Immature natural killer cell (primary cell): ENCODE measurements at regions not wholly inside any gene's neighbourhood (a gene's known extent, or its start where the extent isn't known, plus 50 kb on each side); places are given as distances from the start of the nearest gene placed in this dataset.
"Not testable (repeated sequence)": the region's sequence is repeated elsewhere in the genome, so short reads cannot be mapped to it uniquely, and the experiment has no call there.

Experiments used
- DNase-seq, 3 donors: peaks; one replicate each; pipeline ENCODE4 v3.0.0; 2022; ENCODE audit warnings: mixed read lengths in 1 of 3
- H3K27ac Mint-ChIP-seq, 6 donors: one replicate each; pipeline ENCODE4 v1.8.0; 2020; ENCODE audit warnings: mixed read lengths in 6 of 6, mild to moderate bottlenecking in 5 of 6, inconsistent platforms in 4 of 6, moderate library complexity in 3 of 6
- H3K27me3 Mint-ChIP-seq, 3 donors: one replicate each; pipeline ENCODE4 v1.8.0; 2020 to 2021; ENCODE audit warnings: low read depth in 3 of 3, mild to moderate bottlenecking in 3 of 3, mixed read lengths in 3 of 3, moderate library complexity in 3 of 3, inconsistent platforms in 1 of 3
- H3K36me3 Mint-ChIP-seq, 3 donors: one replicate each; pipeline ENCODE4 v1.8.0; 2020; ENCODE audit warnings: mixed read lengths in 3 of 3, inconsistent platforms in 2 of 3, mild to moderate bottlenecking in 2 of 3
- H3K4me1 Mint-ChIP-seq, 2 donors: one replicate each; pipeline ENCODE4 v1.8.0; 2020; ENCODE audit warnings: inconsistent platforms in 2 of 2, mild to moderate bottlenecking in 2 of 2, mixed read lengths in 2 of 2, moderate library complexity in 1 of 2
- H3K4me3 Mint-ChIP-seq, 5 donors: one replicate each; pipeline ENCODE4 v1.8.0; 2020; ENCODE audit warnings: mild to moderate bottlenecking in 5 of 5, mixed read lengths in 5 of 5, inconsistent platforms in 3 of 5, moderate library complexity in 3 of 5
- H3K9me3 Mint-ChIP-seq, 6 donors: one replicate each; pipeline ENCODE4 v1.8.0; 2020; ENCODE audit warnings: mild to moderate bottlenecking in 6 of 6, mixed read lengths in 6 of 6, inconsistent platforms in 4 of 6, moderate library complexity in 3 of 6

DNA sequence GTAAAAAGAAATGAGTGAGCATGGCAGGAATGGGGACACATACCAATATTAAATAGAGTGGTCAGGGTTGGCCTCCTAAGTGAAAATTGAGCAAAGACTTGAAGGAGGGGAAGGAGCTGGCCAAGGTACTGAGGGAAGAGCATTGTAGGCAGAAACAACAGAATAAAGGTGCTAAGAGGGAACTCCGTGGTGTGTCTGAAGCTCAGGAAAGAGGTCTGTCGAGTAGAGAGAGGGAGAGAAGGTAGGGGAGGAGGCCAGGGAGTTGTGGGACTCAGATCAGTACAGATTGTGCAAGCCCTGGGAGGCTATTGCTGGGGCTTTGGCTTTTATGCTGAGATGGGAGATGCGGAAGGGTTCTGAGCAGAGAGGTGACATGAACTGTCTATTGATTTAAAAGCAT, 664.7 kb downstream of the SPATA31A6 start:
- H3K27ac Mint-ChIP-seq, H3K4me1 Mint-ChIP-seq, H3K9me3 Mint-ChIP-seq, H3K27me3 Mint-ChIP-seq, H3K36me3 Mint-ChIP-seq, DNase-seq, H3K4me3 Mint-ChIP-seq: not testable (repeated sequence)

DNA sequence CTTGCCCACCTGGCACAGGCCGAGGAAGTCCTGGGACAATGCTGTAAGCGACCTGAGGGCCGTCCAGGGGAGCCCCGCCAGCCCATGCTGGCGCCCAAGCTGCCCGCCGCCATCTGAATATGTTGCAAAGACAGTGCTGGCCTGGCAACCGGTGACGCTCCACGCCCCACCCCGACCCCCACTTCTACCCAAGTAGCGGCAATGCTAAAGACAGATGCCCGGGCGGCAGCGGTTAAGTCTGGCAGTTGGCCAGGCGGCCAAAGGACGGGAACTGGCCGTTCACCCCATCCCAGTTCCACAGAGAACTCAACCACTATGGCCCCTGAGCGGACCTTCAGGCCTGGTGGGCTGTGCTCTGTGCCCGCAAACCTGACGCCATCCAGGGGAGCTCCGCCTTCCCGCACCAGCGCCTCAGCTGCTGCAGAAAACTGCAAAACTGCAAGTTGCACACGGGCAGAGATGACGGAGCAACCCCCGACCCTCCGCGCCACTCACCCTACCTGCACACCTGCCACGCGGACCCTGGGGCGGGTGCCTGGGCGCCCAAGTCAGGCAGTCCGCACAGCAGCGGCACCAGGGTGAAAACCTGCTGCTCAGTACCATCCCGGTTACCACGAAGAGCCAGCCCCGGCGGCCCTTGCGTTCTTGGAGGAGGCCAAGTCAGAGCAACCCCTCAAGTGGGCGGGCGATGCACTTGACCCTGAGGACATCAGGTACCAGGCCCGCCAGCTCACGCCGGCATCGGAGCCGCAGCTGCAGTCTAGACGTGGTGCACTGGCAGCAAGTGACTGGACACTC, 667.6 kb downstream of the SPATA31A6 start:
- H3K27ac Mint-ChIP-seq, H3K36me3 Mint-ChIP-seq, DNase-seq, H3K4me3 Mint-ChIP-seq, H3K9me3 Mint-ChIP-seq, H3K4me1 Mint-ChIP-seq, H3K27me3 Mint-ChIP-seq: not testable (repeated sequence)

DNA sequence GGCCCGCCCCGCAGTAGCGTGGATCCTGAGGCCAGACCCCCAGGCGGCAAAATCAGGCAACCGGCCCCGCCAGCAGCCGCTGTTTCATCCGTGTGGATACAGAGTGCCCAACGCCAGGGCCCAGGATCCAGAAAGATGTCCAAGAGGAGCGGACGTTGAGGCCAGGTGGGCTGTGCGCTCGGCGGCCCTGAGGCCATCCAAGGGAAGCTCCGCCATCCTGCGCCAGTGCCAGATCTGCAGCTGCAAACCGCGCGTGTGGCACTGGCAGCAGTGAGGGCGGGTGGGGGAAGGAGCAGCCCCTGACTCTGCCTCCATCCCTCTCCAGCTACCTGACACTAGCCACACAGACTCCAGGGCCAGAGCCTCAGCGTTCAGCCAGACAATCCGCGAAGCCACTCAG, 668.2 kb downstream of the SPATA31A6 start:
- H3K36me3 Mint-ChIP-seq, H3K4me3 Mint-ChIP-seq, H3K27ac Mint-ChIP-seq, H3K4me1 Mint-ChIP-seq, H3K27me3 Mint-ChIP-seq, DNase-seq, H3K9me3 Mint-ChIP-seq: not testable (repeated sequence)

DNA sequence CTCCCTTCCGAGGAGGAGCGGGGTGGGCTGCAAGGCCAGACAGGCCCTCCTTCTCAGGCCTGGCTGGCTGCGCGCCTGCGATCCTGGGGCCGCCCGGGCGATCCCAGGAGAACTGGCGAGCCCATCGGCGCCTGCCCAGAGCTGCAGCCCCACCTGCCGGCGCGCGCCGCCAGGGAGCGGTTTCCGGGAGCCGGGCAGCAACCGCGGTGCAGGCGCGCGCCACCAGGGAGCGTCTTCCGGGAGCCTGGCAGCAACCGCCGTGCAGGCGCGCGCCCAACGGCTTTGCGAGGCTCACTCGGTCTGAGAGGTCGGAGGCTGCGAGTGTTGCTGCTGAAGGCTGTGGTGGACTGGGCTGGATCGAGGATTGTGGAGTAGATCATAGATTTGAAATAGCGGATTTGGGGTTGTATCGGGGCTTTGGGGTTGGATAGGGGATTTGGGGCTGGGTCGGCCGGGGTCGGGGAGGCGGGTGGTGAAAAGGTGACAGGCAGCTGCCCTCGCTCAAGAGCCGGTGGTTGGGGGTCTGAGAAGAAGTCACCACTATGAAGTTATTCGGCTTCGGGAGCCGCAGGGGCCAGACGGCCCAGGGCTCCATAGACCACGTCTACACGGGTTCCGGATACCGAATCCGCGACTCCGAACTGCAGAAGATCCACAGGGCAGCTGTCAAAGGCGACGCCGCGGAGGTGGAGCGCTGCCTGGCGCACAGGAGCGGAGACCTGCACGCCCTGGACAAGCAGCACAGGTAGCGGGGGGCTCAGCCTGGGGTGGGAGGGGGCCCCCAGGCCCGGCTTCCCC, 668.9 kb downstream of the SPATA31A6 start:
- not testable (repeated sequence) for H3K4me1 Mint-ChIP-seq, H3K36me3 Mint-ChIP-seq, H3K27me3 Mint-ChIP-seq, H3K9me3 Mint-ChIP-seq, H3K27ac Mint-ChIP-seq, DNase-seq
- peak overlapping the region in 1 of 5 donors; percentile 59 for H3K4me3 Mint-ChIP-seq

DNA sequence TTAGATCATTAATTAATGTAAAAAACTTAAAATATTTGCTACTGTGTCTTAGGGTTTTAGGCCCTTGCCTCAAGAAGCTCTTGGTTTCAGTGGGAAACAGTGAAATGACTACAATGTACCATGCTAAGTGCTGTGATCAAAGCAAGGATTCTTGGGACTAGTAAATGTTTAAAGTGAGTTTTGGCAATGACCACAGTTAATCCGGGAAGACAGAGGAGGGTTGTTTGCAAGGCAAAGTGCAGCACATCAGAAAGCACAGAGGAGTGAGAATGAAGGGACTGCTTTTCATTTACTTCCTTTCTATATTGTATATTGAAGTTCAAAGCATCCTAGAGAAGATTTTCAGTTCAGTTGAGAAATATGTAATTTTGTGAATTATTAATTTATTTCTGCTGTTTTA, 676.7 kb downstream of the SPATA31A6 start:
- H3K4me1 Mint-ChIP-seq, H3K27ac Mint-ChIP-seq, H3K4me3 Mint-ChIP-seq, H3K27me3 Mint-ChIP-seq, DNase-seq, H3K36me3 Mint-ChIP-seq, H3K9me3 Mint-ChIP-seq: not testable (repeated sequence)

DNA sequence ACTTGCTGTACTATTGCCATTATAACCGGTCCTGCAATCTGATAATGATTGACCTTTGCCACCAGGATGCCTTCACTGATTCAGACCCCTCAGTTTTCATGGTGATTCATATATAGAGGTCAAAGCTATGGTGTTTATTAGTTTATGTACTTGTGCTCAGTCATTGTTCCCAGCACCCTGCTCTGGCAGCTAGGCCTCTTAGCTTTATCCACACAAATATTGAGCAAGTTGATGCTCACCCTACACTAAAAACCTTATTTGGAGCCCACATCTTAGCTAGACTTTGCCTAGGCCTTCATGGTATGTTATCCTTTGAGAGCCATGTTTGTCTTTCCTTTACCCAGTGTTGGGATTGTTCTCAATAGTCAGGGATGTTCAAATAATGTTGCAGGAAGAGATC, 679.0 kb downstream of the SPATA31A6 start:
- H3K27me3 Mint-ChIP-seq = not testable (repeated sequence)

More for the DNA sequence above, 679.0 kb downstream of the SPATA31A6 start:
- not testable (repeated sequence) for H3K9me3 Mint-ChIP-seq, H3K27ac Mint-ChIP-seq, H3K36me3 Mint-ChIP-seq, H3K4me3 Mint-ChIP-seq, H3K4me1 Mint-ChIP-seq, DNase-seq
